ENCODE measurements at regions not wholly inside any gene's neighbourhood (a gene's known extent, or its start where the extent isn't known, plus 50 kb on each side); places are given as distances from the start of the nearest gene placed in this dataset.
"Not testable (repeated sequence)": the region's sequence is repeated elsewhere in the genome, so short reads cannot be mapped to it uniquely, and the experiment has no call there.

DNA sequence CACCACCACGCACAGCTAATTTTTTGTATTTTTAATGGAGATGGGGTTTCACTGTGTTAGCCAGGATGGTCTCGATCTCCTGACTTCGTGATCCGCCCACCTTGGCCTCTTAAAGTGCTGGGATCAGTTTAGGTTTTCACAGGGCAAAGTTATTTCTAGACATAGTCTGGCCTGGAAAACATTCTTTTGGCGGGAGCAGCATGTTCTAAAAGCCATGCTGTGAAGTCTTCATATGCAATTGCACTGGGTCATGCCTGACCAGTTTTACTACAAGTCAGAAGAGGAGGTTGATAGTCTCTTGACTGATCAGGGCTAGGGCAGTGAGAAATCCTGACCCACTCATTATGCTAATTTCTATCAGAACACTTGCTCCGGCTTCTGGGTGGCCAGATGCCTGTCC is 131.6 kb upstream of the POU3F1 start:
- DNase-seq (ENCODE audit: extremely low read depth, low read depth, low spot score) = no peak

DNA sequence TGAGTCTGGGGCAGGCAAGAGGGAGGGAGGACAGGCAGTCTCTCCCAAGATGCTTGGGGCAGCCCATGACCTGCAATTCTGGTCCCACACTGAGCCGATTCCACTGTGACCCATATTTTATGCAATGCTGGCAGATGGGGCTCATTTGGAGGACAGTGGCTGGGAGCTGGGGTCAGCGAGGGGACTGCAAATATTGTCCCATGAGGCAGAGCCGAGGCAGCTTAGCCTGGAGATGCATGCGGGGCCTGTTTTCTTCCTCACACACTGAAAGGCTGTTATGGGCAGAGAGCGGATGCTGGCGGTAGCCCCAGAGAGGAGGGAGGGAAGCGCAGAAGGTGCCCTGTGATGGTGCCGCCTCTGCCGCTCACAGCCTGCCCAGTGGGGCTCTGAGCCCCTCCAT is 128.5 kb upstream of the POU3F1 start:
- no peak for DNase-seq (ENCODE audit: extremely low read depth, low read depth, low spot score)

DNA sequence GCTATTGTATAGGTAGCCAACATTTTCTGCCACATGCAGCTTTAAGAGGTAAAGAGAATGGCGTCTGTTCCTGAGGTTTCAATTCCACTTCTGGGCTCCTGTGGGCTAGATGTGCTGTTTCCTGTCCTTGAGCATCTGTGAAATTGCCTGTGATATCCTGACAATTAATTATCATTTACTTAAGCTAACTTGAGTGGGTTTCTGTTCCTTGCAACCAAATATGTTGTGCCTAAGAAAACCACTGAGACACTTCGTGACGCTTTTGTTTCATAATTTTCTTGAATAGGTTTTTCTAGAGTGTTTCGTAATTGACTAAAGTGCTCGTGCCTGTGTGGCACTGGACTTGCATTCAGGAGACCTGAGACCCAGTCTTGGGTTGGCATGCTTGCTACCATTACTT is 127.3 kb upstream of the POU3F1 start:
- DNase-seq (ENCODE audit: extremely low read depth, low read depth, low spot score) = no peak

DNA sequence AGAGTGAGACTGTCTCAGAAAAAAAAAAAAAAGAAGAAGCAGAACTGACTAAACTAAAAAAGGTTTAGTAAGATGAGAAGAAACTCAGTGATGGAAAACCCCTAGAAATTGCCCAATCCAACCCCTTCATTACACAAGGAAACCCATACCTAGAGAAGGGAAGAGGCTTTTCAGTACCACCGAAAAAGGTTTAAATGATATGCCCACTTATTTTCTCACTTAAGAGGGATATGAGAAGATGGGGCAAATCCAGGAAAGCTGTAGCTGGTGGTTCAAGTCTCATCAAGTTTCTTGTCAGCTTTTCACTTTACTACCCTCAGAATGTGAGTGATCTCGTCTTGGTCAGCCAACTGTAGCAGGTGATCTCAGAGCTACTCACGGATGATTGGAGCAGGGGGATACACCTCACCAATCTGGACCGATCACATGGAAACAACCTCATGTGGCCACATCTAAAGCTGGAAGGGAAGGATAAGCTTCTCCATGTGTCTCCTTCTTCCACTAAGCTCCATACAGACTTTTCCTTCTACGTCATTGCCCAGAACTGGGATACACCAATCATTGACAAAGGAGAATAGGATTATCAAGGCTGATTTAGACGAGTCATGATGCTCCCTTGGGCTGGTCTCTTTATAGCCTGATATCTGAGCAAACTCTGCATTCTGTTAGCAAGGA is 126.7 kb upstream of the POU3F1 start:
- DNase-seq (ENCODE audit: extremely low read depth, low read depth, low spot score) = no peak

DNA sequence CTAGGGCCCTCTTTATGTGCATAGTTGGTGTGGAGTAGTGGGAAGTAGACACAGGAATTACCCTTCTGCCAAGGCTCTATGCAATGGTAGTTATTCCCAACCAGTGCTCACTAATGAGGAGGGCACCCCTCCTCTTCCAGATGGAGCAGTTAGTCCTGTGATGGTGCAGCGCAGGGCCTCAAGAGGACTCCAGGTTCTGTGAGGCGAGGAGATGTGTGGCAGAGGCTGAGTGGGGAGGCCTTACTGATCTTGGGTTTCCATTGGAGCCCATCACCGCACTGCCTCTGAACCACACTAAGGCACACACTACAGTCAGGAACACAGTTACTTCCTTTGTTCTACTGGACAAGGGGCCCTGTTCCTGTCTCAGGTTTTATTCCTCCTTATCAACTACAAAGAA is 122.5 kb upstream of the POU3F1 start:
- no peak for DNase-seq (ENCODE audit: extremely low read depth, low read depth, low spot score)

DNA sequence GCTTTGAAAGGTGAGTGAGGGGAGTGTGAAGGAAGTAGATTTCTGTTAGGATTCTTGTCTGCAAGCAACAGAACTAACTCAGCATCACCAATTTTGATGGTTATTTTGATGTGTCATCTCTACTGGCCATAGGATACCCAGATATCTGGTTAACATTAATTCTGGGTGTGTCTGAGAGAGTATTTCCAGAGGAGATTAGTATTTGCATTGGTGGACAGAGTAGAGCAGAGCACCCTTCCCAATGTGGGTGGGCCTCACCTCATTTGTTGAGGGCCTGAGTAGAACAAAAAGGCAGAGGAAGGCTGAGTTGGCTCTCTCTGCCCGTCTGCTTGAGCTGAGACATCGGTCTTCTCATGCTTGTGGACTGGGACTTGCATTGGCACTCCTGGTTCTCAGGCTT is 121.8 kb upstream of the POU3F1 start:
- DNase-seq (ENCODE audit: extremely low read depth, low read depth, low spot score) = no peak

DNA sequence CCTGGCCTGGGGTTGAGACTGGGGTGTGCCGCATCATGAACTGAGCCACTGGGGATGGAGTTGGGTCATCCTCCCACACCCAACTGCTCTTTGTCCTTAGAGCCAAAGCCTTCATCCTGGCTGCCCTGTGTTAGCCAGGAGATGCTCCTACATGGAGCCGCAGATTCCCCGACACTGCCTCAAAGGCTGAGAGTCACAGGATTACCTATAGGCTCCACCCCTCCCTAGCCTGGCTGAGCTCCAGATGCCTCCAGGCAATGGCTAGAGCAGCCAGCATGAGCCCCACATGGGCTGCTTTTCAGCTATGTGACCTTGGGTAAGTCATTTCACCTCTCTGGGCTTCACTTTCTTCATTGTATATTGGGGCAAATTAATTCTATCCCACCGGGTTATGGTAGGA is 119.9 kb upstream of the POU3F1 start:
- DNase-seq (ENCODE audit: extremely low read depth, low read depth, low spot score) = no peak

DNA sequence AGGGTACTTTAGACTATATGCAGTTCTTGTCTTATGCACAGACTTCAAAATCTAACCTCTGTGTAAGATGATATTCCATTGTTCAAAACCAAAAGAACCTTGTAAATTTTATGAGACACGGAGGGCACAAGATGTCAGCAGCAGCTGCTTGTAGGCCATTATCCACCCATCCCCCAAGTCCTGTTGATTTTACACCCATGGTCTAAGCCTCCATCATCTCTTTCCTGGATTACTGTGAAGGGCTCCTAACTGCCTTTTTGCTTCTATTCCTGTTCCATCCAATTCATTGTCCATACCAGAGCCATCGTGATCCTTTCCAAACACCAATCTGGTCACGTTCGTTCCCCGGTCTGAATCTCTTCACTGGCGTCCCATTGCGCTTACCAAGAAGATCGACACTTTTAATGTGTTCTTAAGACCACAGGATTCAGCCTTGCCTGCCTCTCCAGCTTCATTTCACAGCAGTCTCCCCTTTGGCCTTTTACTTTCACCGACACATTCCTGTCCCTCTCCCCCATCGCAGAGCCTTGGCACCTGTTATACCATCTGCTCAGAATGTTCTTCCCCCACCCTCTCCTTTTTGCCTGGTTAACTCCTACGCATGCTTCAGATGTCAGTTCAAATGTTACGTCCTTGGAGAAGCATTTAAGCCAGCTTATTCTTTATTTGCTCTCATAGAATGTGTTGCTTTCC is 107.3 kb upstream of the POU3F1 start:
- no peak for DNase-seq (ENCODE audit: extremely low read depth, low read depth, low spot score)

DNA sequence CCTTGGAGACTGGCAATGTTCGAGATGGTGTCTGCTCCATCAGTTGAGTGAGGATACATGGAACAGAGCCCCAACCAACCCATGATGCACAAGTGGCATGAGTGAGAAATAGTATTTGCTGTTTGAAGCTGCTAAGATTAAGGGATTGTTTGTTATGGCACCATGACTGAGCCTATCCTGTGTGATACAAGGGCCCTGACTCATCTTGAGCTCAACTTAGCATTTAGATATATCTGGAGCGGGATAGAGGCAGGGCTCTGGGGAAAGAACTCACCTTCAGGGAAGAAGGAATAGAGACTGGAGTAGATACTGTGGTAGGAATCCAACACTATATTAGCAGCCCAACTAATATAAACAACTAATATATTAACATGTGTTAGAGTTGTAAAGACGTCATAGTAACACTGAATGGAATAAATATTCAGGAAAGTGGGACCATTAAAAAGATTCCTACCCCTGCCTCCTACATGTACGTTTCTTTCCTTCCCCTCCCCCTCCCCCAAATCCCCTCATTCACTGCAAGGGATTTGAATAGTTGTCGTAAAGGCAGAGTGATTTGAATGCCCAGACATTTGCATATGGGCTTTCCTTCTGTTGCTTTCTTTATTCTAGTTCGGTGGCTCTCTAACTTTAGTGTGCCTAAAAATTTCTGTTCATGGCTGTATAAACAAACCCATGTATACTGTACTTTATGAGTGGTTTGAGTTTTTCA is 106.6 kb upstream of the POU3F1 start:
- DNase-seq (ENCODE audit: extremely low read depth, low read depth, low spot score) = no peak

DNA sequence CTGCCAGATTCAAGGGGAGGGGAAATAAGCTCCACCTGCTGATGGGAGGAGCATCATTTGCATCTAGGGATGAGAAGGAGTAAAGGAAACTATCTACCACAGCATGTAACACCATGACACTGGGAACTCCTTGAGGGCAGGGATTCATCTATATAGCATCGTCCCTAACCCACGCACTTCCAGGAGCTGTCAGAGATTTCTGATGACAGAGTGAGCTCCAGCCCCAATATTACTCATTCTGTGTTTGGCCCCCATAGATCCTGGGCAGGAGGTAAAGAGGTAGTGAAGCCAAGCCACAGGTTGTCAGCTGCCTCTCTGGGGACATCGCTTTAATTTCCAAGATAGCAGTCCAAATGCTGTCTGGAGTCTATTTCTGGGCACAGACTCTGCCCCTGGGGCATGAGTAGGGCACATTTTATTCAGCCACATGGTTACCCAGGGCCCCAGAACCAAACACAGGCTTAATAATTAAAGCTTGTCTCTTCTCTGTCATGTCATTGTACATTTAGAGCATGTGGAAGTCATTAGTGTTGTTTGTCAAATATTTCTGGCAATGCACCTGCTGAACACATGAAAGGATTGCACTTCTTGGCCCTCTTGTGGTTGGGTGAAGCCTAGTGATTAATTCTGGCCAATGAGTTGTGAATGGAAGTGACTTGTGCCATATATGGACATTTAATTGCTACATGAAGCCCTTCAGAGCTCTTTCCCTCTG is 105.9 kb upstream of the POU3F1 start:
- no peak for DNase-seq (ENCODE audit: extremely low read depth, low read depth, low spot score)

DNA sequence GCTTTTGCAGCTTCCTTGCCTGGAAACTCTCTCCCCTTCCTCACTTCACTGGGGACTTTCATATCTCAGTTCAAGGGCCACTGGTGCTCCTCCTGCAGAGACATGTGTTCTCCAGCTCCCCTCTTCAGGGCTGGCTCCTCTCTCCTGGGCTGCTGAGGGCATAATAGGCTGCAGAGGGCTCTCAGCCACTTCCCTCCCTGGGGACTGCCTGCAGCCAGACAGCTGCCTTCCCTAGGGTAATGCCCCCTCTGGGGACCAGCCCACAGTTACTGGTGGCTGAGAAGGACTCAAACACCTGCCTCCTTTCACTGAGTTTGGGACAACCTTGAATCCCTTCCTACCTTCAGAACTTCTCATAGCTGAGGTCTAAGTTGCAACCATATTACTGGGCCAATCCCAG is 104.8 kb upstream of the POU3F1 start:
- no peak for DNase-seq (ENCODE audit: extremely low read depth, low read depth, low spot score)

DNA sequence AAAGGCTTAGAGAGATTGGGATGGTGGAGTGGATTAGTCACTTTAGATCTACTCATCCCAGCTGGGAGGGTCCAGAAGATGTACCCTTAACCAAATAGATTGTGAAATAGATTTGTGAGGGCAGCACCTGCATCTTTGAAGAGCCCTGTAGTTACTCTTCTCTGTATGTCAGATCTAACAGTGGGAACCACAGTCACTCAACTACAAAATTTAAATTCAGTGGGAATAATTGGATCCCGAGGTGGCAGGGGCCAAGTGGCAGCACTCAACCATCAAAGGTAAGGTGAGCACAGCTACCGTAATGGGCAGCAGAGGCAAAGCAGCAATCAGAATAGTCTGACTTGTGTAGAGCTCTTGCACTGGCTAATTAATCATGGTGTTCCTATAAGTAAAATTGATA is 99.5 kb upstream of the POU3F1 start:
- DNase-seq (ENCODE audit: extremely low read depth, low read depth, low spot score) = not testable (repeated sequence)

DNA sequence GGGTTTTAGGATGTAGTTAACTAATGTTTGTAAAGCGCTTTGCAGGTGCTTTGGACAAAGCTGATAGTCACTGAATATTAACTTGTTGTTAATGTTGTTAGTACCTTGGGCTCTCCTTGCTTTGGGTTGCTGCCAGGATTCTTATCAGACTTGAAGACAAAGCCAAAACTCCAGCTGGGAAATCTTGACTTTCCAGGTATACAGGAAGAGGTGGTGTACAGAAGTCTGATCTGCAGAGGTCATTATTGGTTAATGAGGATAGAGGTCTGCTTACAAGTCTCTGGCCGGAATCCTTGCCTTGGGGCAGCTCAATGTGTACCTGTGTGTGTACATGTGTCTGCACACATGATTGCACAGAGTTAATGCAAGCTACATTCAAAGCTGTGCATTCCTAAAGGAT is 96.0 kb upstream of the POU3F1 start:
- no peak for DNase-seq (ENCODE audit: extremely low read depth, low read depth, low spot score)

DNA sequence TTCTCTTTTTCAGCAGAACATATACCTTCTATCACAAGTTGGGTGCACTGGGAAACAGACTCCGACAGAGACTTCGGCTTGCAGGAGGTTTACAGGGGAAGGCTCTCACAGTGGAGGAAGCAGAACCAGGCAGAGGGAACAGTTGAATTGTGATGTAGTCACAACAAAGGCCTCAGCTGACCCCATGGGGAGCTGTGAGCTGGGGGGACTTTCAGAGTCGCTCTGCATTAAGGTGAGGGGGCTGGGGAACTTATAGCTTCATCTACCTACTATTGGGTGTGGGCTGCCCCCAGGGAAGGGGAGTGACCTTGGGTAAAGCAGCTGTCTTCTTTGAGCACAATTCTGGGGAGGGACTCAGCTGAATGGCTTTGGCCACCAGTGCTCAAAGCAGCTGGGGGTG is 94.9 kb upstream of the POU3F1 start:
- no peak for DNase-seq (ENCODE audit: extremely low read depth, low read depth, low spot score)

DNA sequence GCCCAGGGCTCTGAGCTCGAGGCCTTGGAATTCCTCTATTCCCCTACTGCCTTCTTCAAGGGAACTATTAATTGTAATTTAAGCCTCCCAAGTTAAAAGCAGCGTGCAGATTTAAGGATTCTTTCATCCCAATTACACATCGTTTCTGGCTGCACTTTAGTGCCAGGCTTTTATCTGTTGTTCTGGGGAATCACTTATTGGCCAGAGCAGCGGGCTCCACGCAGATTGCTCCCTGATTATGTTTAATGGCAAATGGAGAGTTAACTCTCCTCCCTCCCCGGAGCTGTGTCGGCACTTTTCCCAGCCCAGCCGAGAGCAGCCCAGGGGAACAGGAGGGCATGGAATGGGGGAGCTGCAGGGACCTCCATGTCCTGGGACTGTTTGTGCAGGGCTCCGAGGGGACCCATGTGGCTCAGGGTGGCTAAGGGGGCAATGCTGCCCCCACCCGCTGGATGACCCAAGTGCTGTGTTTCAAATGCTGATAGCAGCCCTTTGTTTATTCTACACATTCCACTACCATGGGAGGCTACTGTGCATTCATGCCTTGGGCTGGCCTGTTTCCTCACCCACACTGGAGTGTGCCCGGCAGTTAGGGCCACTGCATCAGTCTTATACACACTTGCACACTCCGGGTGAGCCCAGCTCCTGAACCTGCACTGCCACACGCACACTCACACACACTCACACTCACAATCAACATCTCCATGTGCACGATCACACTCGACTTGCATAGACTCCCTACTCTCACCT is 93.3 kb upstream of the POU3F1 start:
- DNase-seq (ENCODE audit: extremely low read depth, low read depth, low spot score) = no peak

DNA sequence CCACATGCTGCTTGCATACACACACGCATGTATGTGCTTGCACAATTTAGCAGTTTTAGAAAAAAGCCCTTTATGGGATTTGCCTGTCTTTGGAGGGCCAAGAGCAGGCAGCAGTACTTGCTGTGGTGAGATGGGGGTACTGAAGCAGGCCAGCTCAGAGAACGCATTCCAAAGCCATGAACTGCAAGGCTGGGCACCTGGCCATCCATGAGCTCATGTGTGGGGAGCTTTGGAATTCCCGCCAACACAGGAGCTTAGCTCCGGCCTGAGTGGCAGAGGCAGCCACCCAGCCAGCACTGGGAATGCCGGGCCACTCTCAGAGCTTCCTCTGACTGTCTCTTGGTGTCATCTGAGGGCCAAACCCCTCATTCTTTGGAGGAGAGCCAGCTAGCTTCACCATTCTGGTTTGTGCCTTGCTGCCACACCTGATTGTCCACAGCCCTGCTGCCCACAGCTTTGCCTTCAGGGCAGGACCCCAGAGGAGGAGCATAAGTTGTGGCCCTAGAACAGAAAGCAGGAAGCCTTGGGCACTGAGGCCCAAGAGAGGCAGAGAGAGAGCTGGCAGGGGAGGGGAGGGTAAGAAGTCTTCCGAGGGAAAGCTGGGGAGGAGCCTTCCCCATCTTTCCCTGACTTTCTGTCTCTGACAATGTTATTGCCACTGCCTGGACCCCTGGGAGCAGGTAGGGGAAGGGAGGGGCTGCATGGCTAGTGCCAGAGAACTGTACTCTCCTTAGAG is 92.1 kb upstream of the POU3F1 start:
- no peak for DNase-seq (ENCODE audit: extremely low read depth, low read depth, low spot score)

DNA sequence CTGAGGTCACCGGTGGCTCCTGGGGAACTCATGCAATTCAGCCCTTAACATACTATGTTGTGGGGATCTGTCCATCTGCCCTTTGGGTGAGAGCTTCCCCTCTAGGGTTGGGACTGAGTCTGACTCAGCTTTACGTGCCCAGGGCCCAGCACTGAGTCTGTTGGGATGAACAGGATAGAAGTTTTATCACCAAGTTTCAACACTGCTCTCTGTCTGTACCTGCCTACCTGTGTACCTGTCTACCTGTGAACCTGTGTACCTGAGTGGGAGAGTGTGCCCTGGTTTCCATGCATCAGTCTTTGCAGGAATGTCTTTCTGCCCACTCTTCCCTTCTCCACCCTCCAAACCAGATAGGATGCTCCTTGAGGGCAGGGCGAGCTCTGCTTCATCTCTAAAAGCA is 90.6 kb upstream of the POU3F1 start:
- no peak for DNase-seq (ENCODE audit: extremely low read depth, low read depth, low spot score)

DNA sequence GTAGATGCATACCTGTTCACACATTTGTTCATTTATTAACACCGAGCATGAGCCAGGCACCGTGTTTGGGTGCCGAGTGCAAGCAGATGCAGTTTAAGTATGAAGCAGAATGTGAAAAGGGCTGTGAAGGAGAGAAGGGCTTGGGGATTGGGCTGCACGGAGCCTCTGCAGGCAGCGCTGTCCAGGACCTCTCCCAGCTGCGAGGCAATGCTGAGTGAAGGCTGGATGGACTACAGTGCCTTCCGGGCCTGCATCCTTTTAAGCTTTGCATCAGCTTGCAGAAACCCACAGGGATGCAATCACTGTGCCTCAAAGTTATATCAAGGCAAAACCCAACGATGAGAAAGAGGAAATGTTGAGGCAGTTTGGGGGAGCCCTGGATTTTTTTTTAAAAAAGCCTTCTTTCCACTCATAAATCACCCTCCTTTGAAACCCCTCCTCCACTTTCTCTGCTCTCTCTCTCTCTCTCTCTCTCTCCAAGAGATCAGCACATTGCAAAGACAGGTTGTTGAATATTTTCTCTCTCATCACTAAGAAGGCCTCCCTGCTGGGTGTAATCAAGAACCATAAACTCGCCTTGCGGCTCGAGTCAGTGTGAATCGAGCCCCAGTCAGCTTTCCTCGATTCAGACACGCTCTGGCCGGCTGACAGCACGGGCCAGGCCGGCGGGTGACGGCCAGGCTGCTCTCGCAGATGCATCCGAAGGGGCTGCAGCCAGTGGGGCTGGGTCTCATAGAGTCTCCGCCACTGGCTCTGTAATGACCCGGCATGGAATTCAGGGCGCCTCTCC is 89.2 kb upstream of the POU3F1 start:
- no peak for DNase-seq (ENCODE audit: extremely low read depth, low read depth, low spot score)

DNA sequence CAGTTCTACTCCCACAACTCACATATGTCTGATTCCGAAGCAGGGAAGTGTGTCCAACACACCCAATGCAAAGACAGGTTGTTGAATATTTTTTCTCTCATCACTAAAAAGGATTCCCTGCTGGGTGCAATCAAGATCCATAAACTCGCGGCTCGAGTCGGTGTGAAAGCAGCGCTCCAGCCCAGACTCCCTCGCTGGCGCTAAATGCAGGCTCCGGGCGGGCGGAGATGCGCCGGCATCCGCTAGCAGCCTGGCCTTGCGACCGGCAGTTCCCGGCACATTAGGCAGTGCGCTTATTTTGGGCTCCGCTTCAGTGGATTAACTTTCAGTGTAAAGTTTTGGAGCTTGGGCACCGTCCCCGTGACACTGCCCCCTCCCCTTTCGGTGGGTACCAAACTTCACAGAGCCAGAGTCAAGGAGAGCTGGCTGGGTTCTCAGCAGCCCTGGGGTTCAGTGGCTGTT is 87.7 kb upstream of the POU3F1 start:
- no peak for DNase-seq (ENCODE audit: extremely low read depth, low read depth, low spot score)
